ENCODE measurements at regions not wholly inside any gene's neighbourhood (a gene's known extent, or its start where the extent isn't known, plus 50 kb on each side); places are given as distances from the start of the nearest gene placed in this dataset.

DNA sequence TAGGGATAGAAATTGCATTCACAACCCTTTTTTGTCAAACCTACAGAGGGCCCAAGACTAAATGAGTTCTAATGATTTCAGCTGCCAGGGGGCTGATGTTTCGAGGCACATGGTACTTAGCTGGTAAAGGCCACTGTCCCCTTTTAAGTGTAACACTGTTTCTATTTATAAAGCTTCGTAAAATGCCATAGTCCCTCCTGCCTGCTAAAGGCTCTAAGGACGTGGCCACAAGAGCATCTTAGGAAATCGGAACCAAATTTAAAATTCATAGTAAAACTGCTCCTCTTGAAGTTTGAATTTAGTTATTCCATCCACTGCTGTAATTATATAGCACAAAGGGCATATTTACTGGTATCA, 170.3 kb upstream of the WWC1 start (continued):
- TF ChIP-seq RAD51 (IDR thresholded peaks at IDR 0.05) (no peak), RAD21 (IDR thresholded peaks at IDR 0.05; ENCODE audit: insufficient read depth, low read depth, low read length) (no peak)

DNA sequence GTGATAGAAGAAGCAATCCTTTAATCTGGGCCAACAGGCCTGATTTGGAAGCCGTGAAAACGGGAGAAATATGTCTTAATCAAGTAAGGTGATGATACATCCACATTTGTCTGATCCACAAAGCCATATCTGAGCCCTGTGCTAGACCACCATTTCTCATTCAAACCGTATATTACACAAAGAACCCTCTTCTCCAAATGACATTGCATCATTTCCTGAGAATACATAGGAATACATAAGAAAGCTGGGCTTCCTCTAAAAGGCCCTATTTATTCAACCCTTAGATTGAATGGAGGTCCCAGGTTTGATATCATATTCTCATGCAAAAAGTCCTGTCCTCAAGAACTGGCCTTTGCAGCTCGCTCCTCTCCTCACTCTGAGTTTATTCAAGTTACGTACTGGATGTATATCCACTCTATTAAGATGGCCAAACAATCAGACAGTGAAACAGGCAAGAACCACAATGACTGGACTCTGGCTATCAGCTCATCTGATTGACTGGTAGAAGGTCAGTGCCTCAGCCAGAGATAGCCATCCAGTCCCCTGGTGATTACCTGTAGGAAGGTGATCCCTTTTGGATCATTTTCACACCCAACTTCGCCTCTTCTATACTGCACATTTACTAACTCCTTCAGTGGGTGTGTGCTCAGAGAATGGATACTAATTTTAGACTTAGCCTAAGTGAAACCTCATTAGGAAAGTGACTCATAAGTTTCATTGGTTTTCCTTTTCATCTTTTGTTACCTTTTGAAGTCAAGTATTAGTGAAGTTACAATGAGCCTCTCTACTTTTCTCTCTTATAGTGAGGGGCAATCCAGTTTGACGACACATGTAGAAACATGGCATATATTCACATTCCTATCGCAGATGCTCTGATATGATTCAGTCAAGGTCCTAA, 167.6 kb upstream of the WWC1 start:
- H3K9ac ChIP-seq (ENCODE audit: control insufficient read depth, insufficient read depth, low read length): no peak overlapping the region
- peak overlapping the region; percentile 23; the same call in 1 of the 2 replicates for H3K4me2 ChIP-seq (ENCODE audit: control insufficient read depth, insufficient read depth)
- ChIA-PET SMC1A (ENCODE audit: uncharacterized antibody, unreplicated experiment) (interaction anchor here (0.6 to 1.1 kb wide), 4 partner anchors 8 to 756 kb away, joined by 3 to 4 read pairs (median 3); no protein-coding TSS in a partner anchor), POLR2A (interaction anchor here (0.5 kb wide), 1 partner anchor 64 kb away, joined by 5 read pairs; no protein-coding TSS in a partner anchor), RAD21 (ENCODE audit: unreplicated experiment) (no interaction called here), CTCF (interaction anchor here (0.7 to 1.5 kb wide), 2 partner anchors 9 to 890 kb away, joined by 3 to 5 read pairs; no protein-coding TSS in a partner anchor)
- in situ Hi-C loops (cut with MboI) (no loop called here), intact Hi-C loops (cut with micrococcal nuclease; ENCODE audit: unreplicated experiment) (no loop called here)
- FAIRE-seq: peak; percentile 35
- H3K9me3 ChIP-seq (replicated peaks; ENCODE audit: control insufficient read depth, insufficient read depth, low read length): no peaks in the 10 kb centered on the region; the same call in 2 of the 3 replicates
- no peak overlapping the region for H2AFZ ChIP-seq (ENCODE audit: control insufficient read depth, low read depth, low read length)
- no peaks in the 10 kb centered on the region for H3K36me3 ChIP-seq (ENCODE audit: control insufficient read depth in 2 of 2, insufficient read depth in 2 of 2, low read length in 1 of 2)
- peak; percentile 39 for DNase-seq (ENCODE audit: low read depth, low spot score)
- WGBS (ENCODE audit: insufficient coverage, insufficient replicate concordance, low lambda C conversion rate, missing lambda C conversion rate): 18% methylated on average over 8 of the region's 8 CpGs
- peaks cover 10% of the 10 kb centered on the region for H3K4me1 ChIP-seq (ENCODE audit: control insufficient read depth, insufficient read depth, low read length)
- H3K27me3 ChIP-seq (replicated peaks in 1 of 2; ENCODE audit: control insufficient read depth in 2 of 2, insufficient read depth in 2 of 2, low read length in 1 of 2): peaks cover 0 to 1% of the 10 kb centered on the region in 2 experiments; a peak in 3 of 4 replicates
- H3K27ac ChIP-seq (ENCODE audit: control insufficient read depth, insufficient read depth): no peak overlapping the region
- BruUV-seq (replicated peaks): no TSS peak
- H3K79me2 ChIP-seq (ENCODE audit: control insufficient read depth, insufficient read depth, low read length): no peaks in the 10 kb centered on the region
- ATAC-seq: peak; percentile 94
- no peak overlapping the region for H3K4me3 ChIP-seq
- H4K20me1 ChIP-seq (ENCODE audit: control insufficient read depth, insufficient read depth): no peaks in the 10 kb centered on the region
- TF ChIP-seq, protein P1, sequence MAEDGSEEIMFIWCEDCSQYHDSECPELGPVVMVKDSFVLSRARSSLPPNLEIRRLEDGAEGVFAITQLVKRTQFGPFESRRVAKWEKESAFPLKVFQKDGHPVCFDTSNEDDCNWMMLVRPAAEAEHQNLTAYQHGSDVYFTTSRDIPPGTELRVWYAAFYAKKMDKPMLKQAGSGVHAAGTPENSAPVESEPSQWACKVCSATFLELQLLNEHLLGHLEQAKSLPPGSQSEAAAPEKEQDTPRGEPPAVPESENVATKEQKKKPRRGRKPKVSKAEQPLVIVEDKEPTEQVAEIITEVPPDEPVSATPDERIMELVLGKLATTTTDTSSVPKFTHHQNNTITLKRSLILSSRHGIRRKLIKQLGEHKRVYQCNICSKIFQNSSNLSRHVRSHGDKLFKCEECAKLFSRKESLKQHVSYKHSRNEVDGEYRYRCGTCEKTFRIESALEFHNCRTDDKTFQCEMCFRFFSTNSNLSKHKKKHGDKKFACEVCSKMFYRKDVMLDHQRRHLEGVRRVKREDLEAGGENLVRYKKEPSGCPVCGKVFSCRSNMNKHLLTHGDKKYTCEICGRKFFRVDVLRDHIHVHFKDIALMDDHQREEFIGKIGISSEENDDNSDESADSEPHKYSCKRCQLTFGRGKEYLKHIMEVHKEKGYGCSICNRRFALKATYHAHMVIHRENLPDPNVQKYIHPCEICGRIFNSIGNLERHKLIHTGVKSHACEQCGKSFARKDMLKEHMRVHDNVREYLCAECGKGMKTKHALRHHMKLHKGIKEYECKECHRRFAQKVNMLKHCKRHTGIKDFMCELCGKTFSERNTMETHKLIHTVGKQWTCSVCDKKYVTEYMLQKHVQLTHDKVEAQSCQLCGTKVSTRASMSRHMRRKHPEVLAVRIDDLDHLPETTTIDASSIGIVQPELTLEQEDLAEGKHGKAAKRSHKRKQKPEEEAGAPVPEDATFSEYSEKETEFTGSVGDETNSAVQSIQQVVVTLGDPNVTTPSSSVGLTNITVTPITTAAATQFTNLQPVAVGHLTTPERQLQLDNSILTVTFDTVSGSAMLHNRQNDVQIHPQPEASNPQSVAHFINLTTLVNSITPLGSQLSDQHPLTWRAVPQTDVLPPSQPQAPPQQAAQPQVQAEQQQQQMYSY (CRISPR knock-in tag; IDR thresholded peaks at IDR 0.05): no peak
- no peak for TF ChIP-seq HDAC6 (IDR thresholded peaks at IDR 0.05; ENCODE audit: unreplicated experiment)
- TF ChIP-seq, protein P2, sequence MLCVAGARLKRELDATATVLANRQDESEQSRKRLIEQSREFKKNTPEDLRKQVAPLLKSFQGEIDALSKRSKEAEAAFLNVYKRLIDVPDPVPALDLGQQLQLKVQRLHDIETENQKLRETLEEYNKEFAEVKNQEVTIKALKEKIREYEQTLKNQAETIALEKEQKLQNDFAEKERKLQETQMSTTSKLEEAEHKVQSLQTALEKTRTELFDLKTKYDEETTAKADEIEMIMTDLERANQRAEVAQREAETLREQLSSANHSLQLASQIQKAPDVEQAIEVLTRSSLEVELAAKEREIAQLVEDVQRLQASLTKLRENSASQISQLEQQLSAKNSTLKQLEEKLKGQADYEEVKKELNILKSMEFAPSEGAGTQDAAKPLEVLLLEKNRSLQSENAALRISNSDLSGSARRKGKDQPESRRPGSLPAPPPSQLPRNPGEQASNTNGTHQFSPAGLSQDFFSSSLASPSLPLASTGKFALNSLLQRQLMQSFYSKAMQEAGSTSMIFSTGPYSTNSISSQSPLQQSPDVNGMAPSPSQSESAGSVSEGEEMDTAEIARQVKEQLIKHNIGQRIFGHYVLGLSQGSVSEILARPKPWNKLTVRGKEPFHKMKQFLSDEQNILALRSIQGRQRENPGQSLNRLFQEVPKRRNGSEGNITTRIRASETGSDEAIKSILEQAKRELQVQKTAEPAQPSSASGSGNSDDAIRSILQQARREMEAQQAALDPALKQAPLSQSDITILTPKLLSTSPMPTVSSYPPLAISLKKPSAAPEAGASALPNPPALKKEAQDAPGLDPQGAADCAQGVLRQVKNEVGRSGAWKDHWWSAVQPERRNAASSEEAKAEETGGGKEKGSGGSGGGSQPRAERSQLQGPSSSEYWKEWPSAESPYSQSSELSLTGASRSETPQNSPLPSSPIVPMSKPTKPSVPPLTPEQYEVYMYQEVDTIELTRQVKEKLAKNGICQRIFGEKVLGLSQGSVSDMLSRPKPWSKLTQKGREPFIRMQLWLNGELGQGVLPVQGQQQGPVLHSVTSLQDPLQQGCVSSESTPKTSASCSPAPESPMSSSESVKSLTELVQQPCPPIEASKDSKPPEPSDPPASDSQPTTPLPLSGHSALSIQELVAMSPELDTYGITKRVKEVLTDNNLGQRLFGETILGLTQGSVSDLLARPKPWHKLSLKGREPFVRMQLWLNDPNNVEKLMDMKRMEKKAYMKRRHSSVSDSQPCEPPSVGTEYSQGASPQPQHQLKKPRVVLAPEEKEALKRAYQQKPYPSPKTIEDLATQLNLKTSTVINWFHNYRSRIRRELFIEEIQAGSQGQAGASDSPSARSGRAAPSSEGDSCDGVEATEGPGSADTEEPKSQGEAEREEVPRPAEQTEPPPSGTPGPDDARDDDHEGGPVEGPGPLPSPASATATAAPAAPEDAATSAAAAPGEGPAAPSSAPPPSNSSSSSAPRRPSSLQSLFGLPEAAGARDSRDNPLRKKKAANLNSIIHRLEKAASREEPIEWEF (IDR thresholded peaks at IDR 0.05; ENCODE audit: insufficient replicate concordance, low read depth, low read length): no peak
- TF ChIP-seq, protein P3, sequence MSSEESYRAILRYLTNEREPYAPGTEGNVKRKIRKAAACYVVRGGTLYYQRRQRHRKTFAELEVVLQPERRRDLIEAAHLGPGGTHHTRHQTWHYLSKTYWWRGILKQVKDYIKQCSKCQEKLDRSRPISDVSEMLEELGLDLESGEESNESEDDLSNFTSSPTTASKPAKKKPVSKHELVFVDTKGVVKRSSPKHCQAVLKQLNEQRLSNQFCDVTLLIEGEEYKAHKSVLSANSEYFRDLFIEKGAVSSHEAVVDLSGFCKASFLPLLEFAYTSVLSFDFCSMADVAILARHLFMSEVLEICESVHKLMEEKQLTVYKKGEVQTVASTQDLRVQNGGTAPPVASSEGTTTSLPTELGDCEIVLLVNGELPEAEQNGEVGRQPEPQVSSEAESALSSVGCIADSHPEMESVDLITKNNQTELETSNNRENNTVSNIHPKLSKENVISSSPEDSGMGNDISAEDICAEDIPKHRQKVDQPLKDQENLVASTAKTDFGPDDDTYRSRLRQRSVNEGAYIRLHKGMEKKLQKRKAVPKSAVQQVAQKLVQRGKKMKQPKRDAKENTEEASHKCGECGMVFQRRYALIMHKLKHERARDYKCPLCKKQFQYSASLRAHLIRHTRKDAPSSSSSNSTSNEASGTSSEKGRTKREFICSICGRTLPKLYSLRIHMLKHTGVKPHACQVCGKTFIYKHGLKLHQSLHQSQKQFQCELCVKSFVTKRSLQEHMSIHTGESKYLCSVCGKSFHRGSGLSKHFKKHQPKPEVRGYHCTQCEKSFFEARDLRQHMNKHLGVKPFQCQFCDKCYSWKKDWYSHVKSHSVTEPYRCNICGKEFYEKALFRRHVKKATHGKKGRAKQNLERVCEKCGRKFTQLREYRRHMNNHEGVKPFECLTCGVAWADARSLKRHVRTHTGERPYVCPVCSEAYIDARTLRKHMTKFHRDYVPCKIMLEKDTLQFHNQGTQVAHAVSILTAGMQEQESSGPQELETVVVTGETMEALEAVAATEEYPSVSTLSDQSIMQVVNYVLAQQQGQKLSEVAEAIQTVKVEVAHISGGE (CRISPR knock-in tag; IDR thresholded peaks at IDR 0.05): no peak

Measured in GM12878 (cell line).